Spleen (tissue), 11 donors: ENCODE measurements at regions not wholly inside any gene's neighbourhood (a gene's known extent, or its start where the extent isn't known, plus 50 kb on each side); places are given as distances from the start of the nearest gene placed in this dataset.

Source experiments
- DNase-seq: peaks from one replicate; pipeline ENCODE4 v3.0.0-alpha.2; 2020
- H3K27ac ChIP-seq, 8 donors: fragments of 200-600 bp; sonication (generic) in 7 of 8; 1 replicate in 4 of 8; 2 replicates in 4 of 8; pipeline versions ENCODE4 v1.5.0 to v1.8.0; 2016 to 2021; ENCODE audit warnings: inconsistent platforms in 4 of 8, mild to moderate bottlenecking in 4 of 8, moderate library complexity in 1 of 8
- H3K27me3 ChIP-seq, 7 donors: fragments of 200-600 bp; sonication (generic) in 6 of 7; replicated peaks in 1 of 7; 1 replicate in 4 of 7; 2 replicates in 3 of 7; pipeline versions ENCODE4 v1.5.0 to v1.8.0; 2016 to 2021; ENCODE audit warnings: inconsistent platforms in 3 of 7, mild to moderate bottlenecking in 1 of 7
- H3K36me3 ChIP-seq, 6 donors: fragments of 200-600 bp; sonication (generic) in 5 of 6; 1 replicate in 4 of 6; 2 replicates in 2 of 6; pipeline versions ENCODE4 v1.5.0 to v1.8.0; 2016 to 2021; ENCODE audit warnings: inconsistent platforms in 2 of 6
- H3K4me1 ChIP-seq, 6 donors: fragments of 200-600 bp; sonication (generic) in 5 of 6; 1 replicate in 3 of 6; 2 replicates in 3 of 6; pipeline versions ENCODE4 v1.5.0 to v1.8.0; 2016 to 2021; ENCODE audit warnings: inconsistent platforms in 3 of 6
- H3K4me3 ChIP-seq, 8 donors: fragments of 200-600 bp; sonication (generic) in 7 of 8; 1 replicate in 4 of 8; 2 replicates in 4 of 8; pipeline versions ENCODE4 v1.5.0 to v1.8.0; 2016 to 2021; ENCODE audit warnings: inconsistent platforms in 4 of 8, mild to moderate bottlenecking in 4 of 8, moderate library complexity in 2 of 8
- H3K9me3 ChIP-seq, 8 donors: fragments of 200-600 bp; sonication (generic) in 7 of 8; 1 replicate in 4 of 8; 2 replicates in 4 of 8; pipeline versions ENCODE4 v1.5.0 to v1.8.0; 2016 to 2021; ENCODE audit warnings: inconsistent platforms in 4 of 8
- POLR2A ChIP-seq, 3 donors: fragments of 450-650 bp; IDR thresholded peaks; one replicate each; pipeline ENCODE4 v1.5.1; 2017; ENCODE audit warnings: antibody characterized with exemption in 3 of 3, mild to moderate bottlenecking in 1 of 3
- POLR2AphosphoS5 ChIP-seq, 3 donors: sonication (generic); formaldehyde crosslinking; IDR thresholded peaks; one replicate each; pipeline ENCODE4 v1.5.1; 2017; ENCODE audit warnings: antibody characterized with exemption in 3 of 3
- WGBS, 5 donors: extraction: QIAGEN DNeasy Blood & Tissue Kit in 3 of 5; methylation state at CpG; one replicate each; pipeline versions ENCODE4 v1.1.5 to v1.1.7; 2013 to 2018; 5-methylcytosine and 5-hydroxymethylcytosine counted together
- intact Hi-C: fragments of 100-400 bp; cut with DNase I; formaldehyde crosslinking; loops from one replicate; pipeline ENCODE4 v1.15.0; 2023; ENCODE audit warnings: low total_unique reads
- TF ChIP-seq, protein P1 (sequence below), 11 experiments: fragments of 200-600 bp in 7 of 11; fragments of 450-650 bp in 4 of 11; sonication (generic) in 4 of 11; IDR thresholded peaks in 8 of 11; conservative IDR thresholded peaks in 3 of 11; 1 replicate in 7 of 11; 2 replicates in 4 of 11; pipeline versions ENCODE4 v1.4.0 to v1.8.0; 2016 to 2021; ENCODE audit warnings: antibody characterized with exemption in 11 of 11, inconsistent platforms in 4 of 11, mild to moderate bottlenecking in 1 of 11
- donor health status: healthy with polysubstance abuse.
- donor health status: DM: no; HTN: no; CAD: no; lungs with moderate emphysema.
- donor health status: DM: no; HTN: no; CAD: no.
- donor health status: Bipolar disorder and iron deficiency.
- donor health status: healthy.
- donor health status: DM: no; HTN: no; CAD: no.
- donor health status: DM: yes; HTN: yes; CAD: no.

DNA sequence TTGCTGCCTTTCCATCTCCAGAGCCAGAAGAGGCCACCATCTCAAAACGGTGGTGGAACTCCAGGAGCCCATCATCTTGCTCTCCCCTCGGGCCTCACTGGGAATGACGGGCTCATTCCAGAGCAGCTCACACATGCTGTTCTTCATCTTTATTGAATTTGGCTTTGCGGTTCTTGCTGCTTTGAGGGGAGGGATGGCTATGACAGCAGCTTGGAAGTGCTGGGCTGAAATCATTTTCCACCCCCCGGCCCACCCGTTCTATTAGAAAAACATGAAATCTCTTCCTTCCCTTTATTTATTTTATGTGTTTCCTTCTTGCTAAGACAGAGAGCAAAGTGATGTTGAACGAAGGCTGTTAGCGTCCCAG is 149.8 kb upstream of the RPL38 start:
- DNase-seq, result no peak
- H3K4me1 ChIP-seq, result no peaks in the 10 kb centered on the region
- TF ChIP-seq POLR2AphosphoS5 (IDR thresholded peaks at IDR 0.05), result no peak
- TF ChIP-seq POLR2A (IDR thresholded peaks at IDR 0.05), result no peak
- TF ChIP-seq, protein P1, sequence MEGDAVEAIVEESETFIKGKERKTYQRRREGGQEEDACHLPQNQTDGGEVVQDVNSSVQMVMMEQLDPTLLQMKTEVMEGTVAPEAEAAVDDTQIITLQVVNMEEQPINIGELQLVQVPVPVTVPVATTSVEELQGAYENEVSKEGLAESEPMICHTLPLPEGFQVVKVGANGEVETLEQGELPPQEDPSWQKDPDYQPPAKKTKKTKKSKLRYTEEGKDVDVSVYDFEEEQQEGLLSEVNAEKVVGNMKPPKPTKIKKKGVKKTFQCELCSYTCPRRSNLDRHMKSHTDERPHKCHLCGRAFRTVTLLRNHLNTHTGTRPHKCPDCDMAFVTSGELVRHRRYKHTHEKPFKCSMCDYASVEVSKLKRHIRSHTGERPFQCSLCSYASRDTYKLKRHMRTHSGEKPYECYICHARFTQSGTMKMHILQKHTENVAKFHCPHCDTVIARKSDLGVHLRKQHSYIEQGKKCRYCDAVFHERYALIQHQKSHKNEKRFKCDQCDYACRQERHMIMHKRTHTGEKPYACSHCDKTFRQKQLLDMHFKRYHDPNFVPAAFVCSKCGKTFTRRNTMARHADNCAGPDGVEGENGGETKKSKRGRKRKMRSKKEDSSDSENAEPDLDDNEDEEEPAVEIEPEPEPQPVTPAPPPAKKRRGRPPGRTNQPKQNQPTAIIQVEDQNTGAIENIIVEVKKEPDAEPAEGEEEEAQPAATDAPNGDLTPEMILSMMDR (IDR thresholded peaks at IDR 0.05 in 8 of 11, conservative IDR thresholded peaks at IDR 0.05 in 3 of 11), result no peak
- peaks cover 0 to 87% (median 0%) of the 10 kb centered on the region in 7 donors for H3K27me3 ChIP-seq
- H3K4me3 ChIP-seq, result no peak overlapping the region
- H3K27ac ChIP-seq, result no peak overlapping the region
- no peaks in the 10 kb centered on the region for H3K9me3 ChIP-seq
- WGBS, 5 donors, result 46 to 62% (median 56%) methylated on average over 8 of the region's 8 CpGs
- H3K36me3 ChIP-seq, result no peaks in the 10 kb centered on the region
- intact Hi-C loops, result no loop called here

DNA sequence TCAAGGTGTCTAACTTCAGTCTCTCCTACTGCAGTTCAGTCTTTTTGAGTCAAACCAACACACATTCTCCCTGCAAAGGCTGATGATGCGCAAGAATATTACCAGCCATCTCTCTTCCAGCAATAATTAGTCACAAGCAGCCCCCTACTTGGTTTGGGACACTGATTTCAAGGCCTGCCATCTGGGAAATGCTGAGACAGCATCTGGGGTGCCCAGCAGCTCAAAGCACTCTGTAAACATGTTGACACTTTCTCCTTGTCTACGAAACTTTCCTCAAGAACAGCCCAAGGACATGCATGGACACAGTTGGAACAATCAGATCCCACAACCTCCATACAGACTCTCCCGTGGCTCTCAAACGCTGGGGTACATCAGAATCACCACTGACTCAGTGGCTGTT is 149.2 kb upstream of the RPL38 start:
- Histone ChIP-seq H3K9me3 (no peaks in the 10 kb centered on the region), H3K36me3 (no peaks in the 10 kb centered on the region), H3K27ac (no peak overlapping the region), H3K27me3 (peaks cover 0 to 82% (median 0%) of the 10 kb centered on the region in 7 donors), H3K4me3 (no peak overlapping the region), H3K4me1 (no peaks in the 10 kb centered on the region)
- intact Hi-C loops, result no loop called here
- TF ChIP-seq, protein P1 (IDR thresholded peaks at IDR 0.05 in 8 of 11, conservative IDR thresholded peaks at IDR 0.05 in 3 of 11), result no peak
- no peak for TF ChIP-seq POLR2AphosphoS5 (IDR thresholded peaks at IDR 0.05)
- TF ChIP-seq POLR2A (IDR thresholded peaks at IDR 0.05), result no peak
- WGBS, 5 donors, result 72 to 84% (median 78%) methylated on average over 3 to 4 of the region's 4 CpGs
- no peak for DNase-seq

DNA sequence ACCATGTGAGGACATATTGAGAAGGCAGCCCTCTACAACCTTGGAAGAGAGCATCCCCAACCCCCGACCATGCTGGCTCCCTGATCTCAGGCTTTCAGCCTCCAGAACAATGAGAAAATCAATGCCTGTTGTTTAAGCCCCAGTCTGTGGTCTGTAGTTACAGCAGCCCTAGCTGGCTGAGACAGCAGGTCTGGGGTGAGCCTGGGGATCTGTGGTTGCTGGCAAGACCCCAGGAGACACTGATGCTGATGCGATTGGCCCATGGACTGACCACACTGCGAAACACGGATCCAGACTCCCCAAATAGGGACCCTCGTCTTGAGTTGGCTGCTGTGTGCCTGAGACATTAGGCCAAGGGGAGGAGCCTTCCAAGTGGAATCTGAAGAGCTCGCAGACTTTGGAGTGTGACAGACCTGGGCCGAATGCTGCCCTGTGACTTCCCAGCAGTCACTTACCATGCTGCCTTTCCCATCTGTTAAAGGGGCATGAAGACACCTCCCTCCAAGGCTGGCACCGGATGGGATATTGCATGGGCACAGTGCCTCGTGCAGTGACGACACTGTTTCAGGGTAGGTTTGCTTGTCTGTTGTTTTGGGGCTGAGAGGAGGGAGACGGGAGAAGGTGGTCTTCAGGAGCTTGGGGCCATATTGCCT is 147.8 kb upstream of the RPL38 start:
- Histone ChIP-seq H3K9me3 (peaks cover 0 to 3% (median 0%) of the 10 kb centered on the region in 8 donors), H3K4me1 (no peaks in the 10 kb centered on the region), H3K27ac (no peak overlapping the region), H3K36me3 (no peaks in the 10 kb centered on the region), H3K27me3 (peaks cover 0 to 68% (median 0%) of the 10 kb centered on the region in 7 donors), H3K4me3 (no peak overlapping the region)
- 70 to 77% (median 71%) methylated on average over 9 to 11 of the region's 11 CpGs for WGBS, 5 donors
- no peak for TF ChIP-seq POLR2A (IDR thresholded peaks at IDR 0.05)
- TF ChIP-seq, protein P1 (IDR thresholded peaks at IDR 0.05 in 8 of 11, conservative IDR thresholded peaks at IDR 0.05 in 3 of 11), result no peak
- TF ChIP-seq POLR2AphosphoS5 (IDR thresholded peaks at IDR 0.05), result no peak
- DNase-seq, result no peak
- intact Hi-C loops, result no loop called here

DNA sequence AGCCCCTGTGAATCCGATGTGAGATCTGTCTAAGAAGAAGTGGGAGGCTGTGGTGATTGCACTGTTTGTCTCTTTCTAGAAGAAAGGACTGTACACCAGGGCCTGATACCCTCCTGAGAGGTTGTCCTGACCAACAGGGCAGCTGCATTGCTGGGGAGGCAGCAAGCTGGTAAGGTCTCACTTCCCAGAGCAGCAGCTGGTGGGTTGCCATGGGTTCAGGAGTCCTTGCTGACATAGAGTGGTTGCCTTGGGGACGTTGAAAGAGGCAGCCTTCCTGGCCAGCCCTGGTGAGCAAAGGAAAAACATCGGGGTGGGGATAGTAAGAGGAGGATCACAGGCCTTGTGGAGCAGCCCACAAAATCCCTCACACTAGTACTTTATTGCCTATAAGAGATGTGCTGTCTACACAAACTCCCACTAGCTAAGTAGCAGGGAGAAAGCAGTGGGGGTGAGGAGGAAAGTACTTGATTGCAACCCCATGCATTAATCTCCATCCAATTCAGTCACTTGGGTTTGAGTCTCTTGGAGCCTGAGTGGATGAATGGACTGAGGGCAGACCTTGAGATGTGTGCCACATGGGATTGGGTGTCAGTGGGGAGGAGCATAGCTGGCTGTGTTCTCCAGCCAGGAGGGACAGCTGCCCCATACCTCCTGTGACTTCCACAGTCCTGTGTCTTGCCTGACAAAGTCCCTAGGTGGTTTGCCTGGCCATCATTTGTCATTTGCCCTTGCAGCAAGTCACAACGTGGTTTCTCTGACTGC is 143.8 kb upstream of the RPL38 start:
- Histone ChIP-seq H3K27me3 (peaks cover 0 to 52% (median 0%) of the 10 kb centered on the region in 7 donors), H3K4me3 (no peak overlapping the region), H3K36me3 (no peaks in the 10 kb centered on the region), H3K9me3 (peaks cover 0 to 3% (median 0%) of the 10 kb centered on the region in 8 donors), H3K4me1 (no peaks in the 10 kb centered on the region), H3K27ac (no peak overlapping the region)
- no peak for DNase-seq
- intact Hi-C loops, result no loop called here
- 43 to 72% (median 61%) methylated on average over 4 of the region's 4 CpGs for WGBS, 5 donors
- TF ChIP-seq POLR2AphosphoS5 (IDR thresholded peaks at IDR 0.05) (no peak), POLR2A (IDR thresholded peaks at IDR 0.05) (no peak)
- TF ChIP-seq, protein P1 (IDR thresholded peaks at IDR 0.05 in 8 of 11, conservative IDR thresholded peaks at IDR 0.05 in 3 of 11), result no peak
